ENCODE measurements at regions not wholly inside any gene's neighbourhood (a gene's known extent, or its start where the extent isn't known, plus 50 kb on each side); places are given as distances from the start of the nearest gene placed in this dataset.
"Not testable (repeated sequence)": the region's sequence is repeated elsewhere in the genome, so short reads cannot be mapped to it uniquely, and the experiment has no call there.

DNA sequence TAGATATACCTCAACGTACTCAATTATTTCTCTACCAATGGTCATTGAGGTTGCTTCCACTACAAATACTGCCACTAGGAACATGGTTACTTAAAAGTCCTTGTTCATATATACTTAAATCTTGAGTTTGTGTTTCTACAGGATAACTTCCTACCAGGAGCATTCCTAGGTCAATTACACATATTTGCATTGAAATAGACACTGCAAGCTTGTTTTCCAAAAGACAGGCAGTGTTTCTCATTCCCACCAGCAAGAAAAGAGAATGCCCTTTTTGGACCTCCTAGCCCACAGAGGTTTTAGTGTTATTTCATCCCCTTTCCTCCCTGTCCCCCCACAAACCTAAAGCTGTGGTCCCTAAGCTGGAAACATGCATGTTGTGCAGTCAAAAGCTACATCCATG, 177.3 kb downstream of the ID4 start:
- TF ChIP-seq, protein P1, sequence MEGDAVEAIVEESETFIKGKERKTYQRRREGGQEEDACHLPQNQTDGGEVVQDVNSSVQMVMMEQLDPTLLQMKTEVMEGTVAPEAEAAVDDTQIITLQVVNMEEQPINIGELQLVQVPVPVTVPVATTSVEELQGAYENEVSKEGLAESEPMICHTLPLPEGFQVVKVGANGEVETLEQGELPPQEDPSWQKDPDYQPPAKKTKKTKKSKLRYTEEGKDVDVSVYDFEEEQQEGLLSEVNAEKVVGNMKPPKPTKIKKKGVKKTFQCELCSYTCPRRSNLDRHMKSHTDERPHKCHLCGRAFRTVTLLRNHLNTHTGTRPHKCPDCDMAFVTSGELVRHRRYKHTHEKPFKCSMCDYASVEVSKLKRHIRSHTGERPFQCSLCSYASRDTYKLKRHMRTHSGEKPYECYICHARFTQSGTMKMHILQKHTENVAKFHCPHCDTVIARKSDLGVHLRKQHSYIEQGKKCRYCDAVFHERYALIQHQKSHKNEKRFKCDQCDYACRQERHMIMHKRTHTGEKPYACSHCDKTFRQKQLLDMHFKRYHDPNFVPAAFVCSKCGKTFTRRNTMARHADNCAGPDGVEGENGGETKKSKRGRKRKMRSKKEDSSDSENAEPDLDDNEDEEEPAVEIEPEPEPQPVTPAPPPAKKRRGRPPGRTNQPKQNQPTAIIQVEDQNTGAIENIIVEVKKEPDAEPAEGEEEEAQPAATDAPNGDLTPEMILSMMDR (conservative IDR thresholded peaks at IDR 0.05; ENCODE audit: low read length): no peak
- no peak for TF ChIP-seq EZH2phosphoT487 (IDR thresholded peaks at IDR 0.05; ENCODE audit: borderline replicate concordance)

DNA sequence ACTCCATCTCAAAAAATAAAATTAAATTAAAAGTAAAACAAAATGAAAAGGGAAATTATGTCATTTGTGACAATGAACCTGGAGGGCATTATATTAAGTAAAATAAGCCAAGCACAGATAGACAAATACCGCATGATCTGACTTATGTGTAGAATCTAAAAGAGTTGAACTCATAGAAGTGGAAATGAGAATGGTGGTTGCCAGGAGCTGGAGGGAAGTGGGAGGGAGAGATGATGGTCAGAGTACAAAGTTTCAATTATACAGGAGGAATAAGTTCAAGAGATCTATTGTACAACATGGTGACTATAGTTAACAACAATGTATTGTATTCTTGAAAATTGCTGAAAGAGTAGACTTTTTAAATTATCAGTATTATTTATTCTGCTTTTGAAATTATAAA, 183.4 kb downstream of the ID4 start:
- H2AFZ ChIP-seq (ENCODE audit: low read length): no peak overlapping the region
- no peaks in the 10 kb centered on the region for H3K9me2 ChIP-seq (replicated peaks; ENCODE audit: low read depth, low read length)
- H3K27me3 ChIP-seq (ENCODE audit: insufficient read depth, low read length, poor library complexity, severe bottlenecking): no peaks in the 10 kb centered on the region
- no peak overlapping the region for H3K4me2 ChIP-seq (ENCODE audit: low read depth, low read length, poor library complexity, severe bottlenecking)
- H3K9ac ChIP-seq (ENCODE audit: low read depth, low read length, poor library complexity, severe bottlenecking): no peak overlapping the region
- peaks cover 7% of the 10 kb centered on the region for H3F3A ChIP-seq (ENCODE audit: low read depth)
- no peaks in the 10 kb centered on the region for H3K9me3 ChIP-seq (ENCODE audit: insufficient read depth, low read depth, low read length)
- no peaks in the 10 kb centered on the region for H3K36me3 ChIP-seq (ENCODE audit: insufficient read depth, low read length)
- no peaks in the 10 kb centered on the region for H3K79me2 ChIP-seq (ENCODE audit: insufficient read depth, low read length)
- no peaks in the 10 kb centered on the region for H4K20me1 ChIP-seq (ENCODE audit: insufficient read depth, low read length, poor library complexity, severe bottlenecking)
- peaks cover 17% of the 10 kb centered on the region for H3K4me1 ChIP-seq (ENCODE audit: insufficient read depth, low read length, poor library complexity, severe bottlenecking)
- TF ChIP-seq, protein P1 (conservative IDR thresholded peaks at IDR 0.05; ENCODE audit: low read length): no peak
- no peak for TF ChIP-seq EZH2phosphoT487 (IDR thresholded peaks at IDR 0.05; ENCODE audit: borderline replicate concordance)
- H3K4me3 ChIP-seq (ENCODE audit: low read length, poor library complexity, severe bottlenecking): no peak overlapping the region

More for the DNA sequence above, 177.3 kb downstream of the ID4 start:
- Histone ChIP-seq H2AFZ (ENCODE audit: low read length) (no peak overlapping the region), H3K4me1 (ENCODE audit: insufficient read depth, low read length, poor library complexity, severe bottlenecking) (no peaks in the 10 kb centered on the region), H3K9me2 (replicated peaks; ENCODE audit: low read depth, low read length) (no peaks in the 10 kb centered on the region), H3K4me2 (ENCODE audit: low read depth, low read length, poor library complexity, severe bottlenecking) (no peak overlapping the region), H3K4me3 (ENCODE audit: low read length, poor library complexity, severe bottlenecking) (no peak overlapping the region), H3K9me3 (ENCODE audit: insufficient read depth, low read depth, low read length) (no peaks in the 10 kb centered on the region), H3K27me3 (ENCODE audit: insufficient read depth, low read length, poor library complexity, severe bottlenecking) (peaks cover 11% of the 10 kb centered on the region), H3K9ac (ENCODE audit: low read depth, low read length, poor library complexity, severe bottlenecking) (no peak overlapping the region), H3K79me2 (ENCODE audit: insufficient read depth, low read length) (no peaks in the 10 kb centered on the region), H3F3A (ENCODE audit: low read depth) (no peaks in the 10 kb centered on the region), H3K36me3 (ENCODE audit: insufficient read depth, low read length) (no peaks in the 10 kb centered on the region), H4K20me1 (ENCODE audit: insufficient read depth, low read length, poor library complexity, severe bottlenecking) (no peaks in the 10 kb centered on the region)

DNA sequence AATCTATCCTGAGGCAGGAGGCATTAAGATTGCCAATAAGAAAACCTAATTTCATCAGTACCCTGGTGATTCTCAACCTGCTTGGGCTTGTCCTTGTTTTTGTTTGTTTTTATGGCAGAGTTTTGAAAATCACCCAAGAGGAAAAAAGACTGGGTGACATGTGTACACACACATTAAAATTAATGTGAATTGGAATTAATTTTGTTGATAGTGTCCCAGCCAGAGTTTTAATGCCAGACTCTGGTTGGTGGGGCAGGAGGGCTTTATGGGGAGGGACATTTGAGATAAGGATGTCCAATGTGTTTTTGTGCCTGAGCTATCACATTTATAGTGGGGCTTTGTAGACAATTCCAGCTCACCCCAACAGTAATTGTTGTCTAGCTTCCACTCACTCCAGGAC, 184.6 kb downstream of the ID4 start:
- no peak overlapping the region for H3K4me3 ChIP-seq (ENCODE audit: low read length, poor library complexity, severe bottlenecking)
- no peak for TF ChIP-seq EZH2phosphoT487 (IDR thresholded peaks at IDR 0.05; ENCODE audit: borderline replicate concordance)
- TF ChIP-seq, protein P1 (conservative IDR thresholded peaks at IDR 0.05; ENCODE audit: low read length): no peak
- H3K9me2 ChIP-seq (replicated peaks; ENCODE audit: low read depth, low read length): no peaks in the 10 kb centered on the region
- H3F3A ChIP-seq (ENCODE audit: low read depth): peaks cover 7% of the 10 kb centered on the region
- H3K9ac ChIP-seq (ENCODE audit: low read depth, low read length, poor library complexity, severe bottlenecking): no peak overlapping the region
- H3K79me2 ChIP-seq (ENCODE audit: insufficient read depth, low read length): no peaks in the 10 kb centered on the region
- no peaks in the 10 kb centered on the region for H4K20me1 ChIP-seq (ENCODE audit: insufficient read depth, low read length, poor library complexity, severe bottlenecking)
- no peaks in the 10 kb centered on the region for H3K27me3 ChIP-seq (ENCODE audit: insufficient read depth, low read length, poor library complexity, severe bottlenecking)
- H2AFZ ChIP-seq (ENCODE audit: low read length): no peak overlapping the region
- no peaks in the 10 kb centered on the region for H3K36me3 ChIP-seq (ENCODE audit: insufficient read depth, low read length)
- peaks cover 17% of the 10 kb centered on the region for H3K4me1 ChIP-seq (ENCODE audit: insufficient read depth, low read length, poor library complexity, severe bottlenecking)
- H3K9me3 ChIP-seq (ENCODE audit: insufficient read depth, low read depth, low read length): no peaks in the 10 kb centered on the region
- H3K4me2 ChIP-seq (ENCODE audit: low read depth, low read length, poor library complexity, severe bottlenecking): no peak overlapping the region

DNA sequence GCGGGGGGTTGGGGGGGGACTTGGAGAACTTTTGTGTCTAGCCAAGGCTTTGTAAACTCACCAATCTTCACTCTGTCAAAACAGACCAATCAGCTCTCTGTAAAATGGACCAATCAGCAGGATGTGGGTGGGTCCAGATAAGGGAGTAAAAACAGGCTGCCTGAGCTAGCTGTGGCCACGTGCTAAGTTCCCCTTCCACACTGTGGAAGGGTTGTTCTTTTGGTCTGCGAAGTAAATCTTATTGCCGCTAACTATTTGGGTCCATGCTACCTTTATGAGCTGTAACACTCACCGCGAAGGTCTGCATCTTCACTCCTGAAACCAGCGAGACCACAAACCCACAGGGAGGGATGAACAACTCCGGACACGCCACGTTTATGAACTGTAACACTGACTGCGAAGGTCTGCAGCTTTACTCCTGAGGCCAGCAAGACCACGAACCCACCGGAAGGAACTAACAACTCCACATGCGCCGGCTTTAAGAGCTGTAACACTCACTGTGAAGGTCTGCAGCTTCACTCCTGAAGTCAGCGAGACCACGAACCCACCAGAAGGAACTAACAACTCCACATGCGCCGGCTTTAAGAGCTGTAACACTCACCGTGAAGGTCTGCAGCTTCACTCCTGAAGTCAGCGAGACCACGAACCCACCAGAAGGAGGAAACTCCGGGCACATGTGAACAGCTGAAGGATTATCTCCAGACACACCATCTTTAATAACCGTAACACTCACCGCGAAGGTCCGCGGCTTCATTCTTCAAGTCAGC, 186.6 kb downstream of the ID4 start:
- peak overlapping the region; percentile 65 for H3K4me3 ChIP-seq (ENCODE audit: low read length, poor library complexity, severe bottlenecking)
- not testable (repeated sequence) for H2AFZ ChIP-seq (ENCODE audit: low read length)

More for the DNA sequence above, 186.6 kb downstream of the ID4 start:
- H3K27me3 ChIP-seq (ENCODE audit: insufficient read depth, low read length, poor library complexity, severe bottlenecking); H3K36me3 ChIP-seq (ENCODE audit: insufficient read depth, low read length); H4K20me1 ChIP-seq (ENCODE audit: insufficient read depth, low read length, poor library complexity, severe bottlenecking); H3K9me3 ChIP-seq (ENCODE audit: insufficient read depth, low read depth, low read length); H3K79me2 ChIP-seq (ENCODE audit: insufficient read depth, low read length); H3K9me2 ChIP-seq (replicated peaks; ENCODE audit: low read depth, low read length); H3F3A ChIP-seq (ENCODE audit: low read depth): not testable (repeated sequence)
- Histone ChIP-seq H3K4me2 (ENCODE audit: low read depth, low read length, poor library complexity, severe bottlenecking) (peak overlapping the region; percentile 67), H3K4me1 (ENCODE audit: insufficient read depth, low read length, poor library complexity, severe bottlenecking) (peaks cover 17% of the 10 kb centered on the region), H3K9ac (ENCODE audit: low read depth, low read length, poor library complexity, severe bottlenecking) (peak overlapping the region; percentile 46)
